Endothelial cell of hepatic sinusoid (primary cell): ENCODE measurements at regions not wholly inside any gene's neighbourhood (a gene's known extent, or its start where the extent isn't known, plus 50 kb on each side); places are given as distances from the start of the nearest gene placed in this dataset.
"Not testable (repeated sequence)": the region's sequence is repeated elsewhere in the genome, so short reads cannot be mapped to it uniquely, and the experiment has no call there.

Source experiments
- in situ Hi-C: cut with HindIII; loops from 2 replicates; pipeline ENCODE4 v1.10.0; 2017; ENCODE audit warnings: low sequenced_read_pairs

- in situ Hi-C loops = no loop called here
Measured at GRCh38 chr4:71081192-71081591, 87.7 kb downstream of the DCK start.

GRCh38 chr4:71093745-71094144 lies 100.3 kb downstream of the DCK start:
- in situ Hi-C loops = no loop called here

DNA sequence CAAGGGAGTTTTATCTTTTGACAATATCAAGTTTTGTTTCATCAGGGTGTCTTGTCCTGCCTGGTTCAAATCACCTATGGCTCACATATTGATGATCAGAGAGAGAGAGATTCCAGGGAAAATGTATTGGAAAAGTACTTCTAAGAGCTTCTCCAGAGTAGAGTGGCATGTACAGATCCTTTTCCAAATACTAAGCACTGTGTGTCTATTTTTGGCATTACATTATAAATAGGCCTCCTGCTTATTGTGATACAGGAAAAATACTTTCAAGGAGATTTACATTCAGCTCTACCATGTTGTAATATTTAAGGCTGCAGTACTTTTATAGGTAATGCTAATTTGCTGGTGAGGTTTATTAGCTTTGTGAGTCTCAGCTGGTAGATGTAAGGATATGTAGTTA lies 100.8 kb downstream of the DCK start:
- in situ Hi-C loops = no loop called here

DNA sequence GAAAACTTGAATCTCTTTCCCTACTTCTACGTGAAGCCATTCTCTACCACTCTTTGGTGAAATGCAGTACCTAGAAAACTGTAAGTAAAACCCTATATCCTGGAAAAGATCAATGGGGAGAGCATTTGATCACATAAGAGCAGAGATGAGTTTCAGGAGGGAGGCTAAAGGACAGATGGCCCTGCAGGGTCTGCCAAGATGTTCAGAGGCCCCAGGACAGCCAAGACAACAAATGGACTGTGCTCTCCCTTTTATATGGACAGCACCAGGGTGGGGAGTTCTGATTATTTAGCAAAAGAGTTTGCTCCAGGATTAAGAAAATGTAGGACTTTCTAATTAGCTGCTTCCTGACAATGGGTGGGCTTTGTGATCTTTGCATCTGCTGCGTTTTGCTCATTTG lies 101.7 kb downstream of the DCK start:
- in situ Hi-C loops = no loop called here

DNA sequence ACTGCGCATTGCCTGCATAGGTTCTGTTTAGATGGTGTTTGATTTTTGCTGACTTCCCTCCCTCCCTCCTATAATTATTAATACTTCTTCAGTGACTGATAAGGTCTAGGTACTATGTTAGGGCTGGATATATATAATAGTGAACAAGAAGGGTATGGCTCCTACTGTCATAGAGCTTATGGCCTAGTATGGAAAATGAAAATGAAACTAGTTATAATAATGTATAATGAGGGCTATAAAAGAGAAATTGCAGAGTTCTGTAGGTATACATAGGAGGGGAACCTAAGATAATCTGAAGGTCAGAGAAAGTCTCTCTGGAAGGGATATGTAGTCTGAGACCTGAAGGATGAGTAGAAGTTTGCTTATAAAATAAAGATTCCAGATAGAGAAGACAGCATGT lies 102.1 kb downstream of the DCK start:
- in situ Hi-C loops = no loop called here

DNA sequence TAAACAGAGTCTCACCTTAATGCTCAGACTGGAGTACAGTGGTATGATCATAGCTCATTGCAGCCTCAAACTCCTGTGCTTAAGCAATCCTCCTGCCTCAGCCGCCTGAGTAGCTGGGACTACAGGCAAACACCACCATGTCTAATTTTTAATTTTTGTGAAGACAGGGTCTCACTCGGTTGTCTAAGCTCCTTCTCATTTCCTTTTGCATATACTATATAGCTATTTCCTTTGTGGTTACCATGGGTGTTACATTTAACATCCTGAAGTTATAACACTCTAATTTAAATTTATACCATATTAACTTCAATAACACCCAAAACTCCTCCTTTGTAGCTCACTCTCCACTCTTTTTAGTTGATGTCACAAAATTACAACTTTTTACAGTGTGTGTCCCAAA lies 114.3 kb downstream of the DCK start:
- in situ Hi-C loops = no loop called here

- in situ Hi-C loops = no loop called here
Measured at GRCh38 chr4:71110499-71110898, 117.0 kb downstream of the DCK start.

GRCh38 chr4:71111133-71111532 lies 117.7 kb downstream of the DCK start:
- in situ Hi-C loops = not testable (repeated sequence)

DNA sequence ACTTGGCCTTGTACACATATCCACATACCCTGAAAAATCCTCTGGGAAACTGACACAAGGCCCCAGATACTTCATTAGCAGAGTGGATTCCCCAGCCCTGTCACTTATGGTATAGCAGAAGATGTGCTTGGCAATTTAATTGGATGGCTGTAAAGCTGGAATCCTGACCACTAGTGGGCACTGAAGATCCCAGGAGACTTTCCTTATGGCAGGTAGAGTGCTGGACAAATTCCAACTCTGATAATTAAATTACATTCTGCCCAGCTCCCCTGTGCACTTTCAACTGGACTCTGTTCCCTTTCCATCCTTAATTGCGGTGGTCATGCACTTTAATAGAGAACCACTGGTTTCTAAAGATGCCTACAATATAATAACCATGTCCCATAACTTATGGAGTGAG lies 119.8 kb downstream of the DCK start:
- in situ Hi-C loops = no loop called here

DNA sequence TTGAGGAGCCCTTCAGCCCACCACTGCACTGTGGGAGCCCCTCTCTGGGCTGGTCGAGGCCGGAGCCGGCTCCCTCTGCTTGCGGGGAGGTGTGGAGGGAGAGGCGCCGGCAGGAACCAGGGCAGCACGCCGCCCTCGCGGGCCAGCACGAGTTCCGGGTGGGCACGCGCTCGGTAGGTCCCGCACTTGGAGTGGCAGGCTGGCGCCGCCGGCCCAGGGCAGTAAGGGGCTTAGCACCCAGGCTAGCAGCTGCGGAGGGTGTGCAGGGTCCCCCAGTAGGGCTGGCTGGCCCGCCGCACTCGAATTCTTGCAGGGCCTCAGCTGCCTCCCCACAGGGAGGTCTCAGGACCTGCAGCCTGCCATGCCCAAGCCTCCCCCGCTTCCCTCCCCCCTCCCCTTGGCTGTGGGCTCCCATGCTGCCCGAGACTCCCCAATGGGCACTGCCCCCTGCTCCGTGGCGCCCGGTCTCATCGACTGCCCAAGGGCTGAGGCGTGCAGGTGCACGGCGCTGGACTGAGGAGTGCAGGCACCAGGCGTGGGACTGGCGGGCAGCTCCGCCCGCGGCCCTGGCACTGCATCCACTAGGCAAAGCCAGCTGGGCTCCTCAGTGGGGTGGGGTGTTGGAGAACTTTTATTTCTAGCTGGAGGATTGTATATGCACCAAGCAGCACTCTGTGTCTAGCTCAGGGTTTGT lies 127.5 kb downstream of the DCK start:
- in situ Hi-C loops = no loop called here

DNA sequence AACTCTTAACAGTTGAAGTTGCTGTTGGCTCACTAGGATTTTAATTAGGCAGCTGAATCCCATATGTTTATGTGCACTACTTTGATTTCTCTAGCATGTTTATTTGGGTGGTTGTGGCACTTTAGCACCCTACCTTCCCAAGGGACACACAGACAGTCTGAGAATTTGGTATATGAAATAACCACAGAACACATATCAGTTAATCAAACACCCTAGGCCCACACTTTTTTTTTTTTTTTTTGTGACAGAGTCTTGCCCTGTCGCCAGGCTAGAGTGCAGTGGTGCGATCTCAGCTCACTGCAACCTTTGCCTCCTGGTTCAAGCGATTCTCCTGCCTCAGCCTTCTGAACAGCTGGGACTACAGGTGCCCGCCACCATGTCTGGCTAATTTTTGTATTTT lies 130.5 kb downstream of the DCK start:
- in situ Hi-C loops = no loop called here

DNA sequence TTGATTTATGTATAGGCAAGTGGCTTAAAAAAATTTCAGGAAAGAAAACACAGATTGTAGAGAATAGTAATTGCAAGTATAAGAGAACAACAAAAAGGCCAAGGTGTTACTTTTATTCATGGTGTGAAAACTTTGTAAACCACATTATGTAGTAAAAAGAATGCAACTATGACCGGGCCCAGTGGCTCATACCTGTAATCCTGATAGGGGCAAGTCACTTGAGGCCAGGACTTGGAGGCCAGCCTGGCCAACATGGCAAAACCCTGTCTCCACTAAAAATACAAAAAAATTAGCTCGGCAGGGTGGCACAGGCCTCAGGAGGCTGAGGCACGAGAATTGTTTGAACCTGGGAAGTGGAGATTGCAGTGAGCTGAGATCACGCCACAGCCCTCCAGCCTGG lies 131.7 kb downstream of the DCK start:
- in situ Hi-C loops = no loop called here

DNA sequence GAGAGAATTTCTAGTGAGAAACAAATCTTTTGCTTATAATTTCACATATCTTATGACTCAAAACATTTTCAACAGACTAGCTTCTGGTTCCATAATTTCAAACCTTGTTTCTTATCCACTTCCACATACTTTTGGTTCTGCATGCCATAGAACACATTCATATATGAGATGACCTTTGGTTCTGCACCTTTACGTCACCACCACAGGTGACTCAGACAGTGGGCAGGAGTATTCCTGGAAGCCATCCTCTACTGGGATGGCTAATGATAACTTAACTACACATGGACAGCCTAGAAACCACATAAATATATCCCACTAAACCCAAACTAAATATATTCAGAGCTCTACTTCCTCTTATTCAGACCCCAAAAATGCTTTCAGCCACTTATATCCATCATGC lies 133.3 kb downstream of the DCK start:
- in situ Hi-C loops = no loop called here

DNA sequence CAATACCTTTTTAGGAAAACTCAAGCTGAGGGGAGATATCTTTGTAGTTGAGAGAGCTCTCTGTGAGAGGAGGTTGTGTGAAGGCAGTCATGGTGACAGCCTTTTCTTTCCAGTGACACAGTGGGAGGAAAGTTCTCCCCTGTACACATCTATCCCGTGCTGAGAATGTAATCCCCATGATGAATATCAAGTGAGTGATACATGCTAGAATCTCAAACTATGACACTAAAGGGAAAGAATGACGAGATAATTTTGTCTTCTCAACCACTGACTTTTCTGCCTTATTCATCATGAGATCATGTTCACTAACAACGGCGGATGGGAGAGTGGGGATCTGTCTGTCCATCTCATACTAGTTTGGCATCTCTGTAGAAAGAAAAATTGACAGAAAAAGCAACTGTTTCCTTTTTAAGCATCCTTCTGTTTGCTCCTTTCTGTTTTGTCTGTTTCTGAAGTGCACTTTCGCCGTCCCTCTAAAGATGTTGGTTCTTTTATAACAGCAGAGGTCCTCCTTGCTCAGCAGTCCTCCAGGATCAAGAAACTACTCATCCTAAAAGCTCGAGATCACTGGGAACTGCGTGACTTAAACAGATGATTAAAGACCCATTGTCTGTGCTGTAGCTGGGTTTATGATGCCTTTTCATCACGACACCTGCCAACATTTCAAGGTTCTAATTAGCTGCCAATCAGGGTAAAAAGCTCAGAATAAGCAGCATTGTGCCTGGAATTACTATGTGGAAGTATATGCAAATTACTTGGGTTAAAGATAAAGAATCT lies 137.6 kb downstream of the DCK start:
- in situ Hi-C loops = loop anchor here (5.0 kb wide), 1 partner anchor 51 kb away; no protein-coding TSS in a partner anchor

DNA sequence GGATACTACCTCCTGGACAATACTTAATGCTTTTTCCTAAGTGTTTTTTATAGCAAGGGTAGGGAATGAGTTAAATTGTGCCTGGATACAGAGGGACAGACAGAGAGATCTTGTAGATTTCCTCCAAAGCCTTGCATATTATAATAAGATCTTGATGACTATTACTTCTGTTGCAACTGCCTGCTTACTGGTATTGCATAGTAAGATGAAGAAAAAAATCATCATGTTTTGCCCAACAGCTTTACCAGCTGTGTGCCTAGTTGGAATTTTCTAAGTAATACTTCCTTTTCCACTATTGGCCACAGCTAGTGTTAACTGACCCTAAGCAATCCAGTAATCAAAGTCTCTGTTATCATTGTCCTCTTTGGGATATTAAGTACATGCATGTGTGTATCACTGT lies 139.0 kb downstream of the DCK start:
- in situ Hi-C loops = loop anchor here (5.0 kb wide), 1 partner anchor 50 kb away; no protein-coding TSS in a partner anchor

DNA sequence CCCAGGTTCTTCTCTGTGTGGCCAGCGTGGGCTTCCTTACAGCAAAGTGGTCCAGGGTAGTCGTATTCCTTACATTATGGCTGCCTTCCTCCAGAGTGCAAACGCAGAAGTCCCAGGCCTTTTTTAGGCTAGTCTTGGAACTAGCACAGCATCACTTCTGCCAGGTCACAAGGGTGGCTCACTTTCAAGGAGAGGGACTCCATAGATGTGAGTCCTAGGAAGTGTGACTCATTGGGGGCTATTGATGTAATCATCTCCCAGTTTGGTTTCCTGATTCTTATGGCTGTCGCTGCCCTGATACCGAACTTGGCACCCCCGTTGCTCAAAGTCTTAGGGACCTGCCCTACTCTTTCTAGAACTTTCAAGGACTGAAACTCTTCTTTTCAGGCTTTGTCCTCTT lies 140.0 kb downstream of the DCK start:
- in situ Hi-C loops = loop anchor here (5.0 kb wide), 1 partner anchor 49 kb away; no protein-coding TSS in a partner anchor

GRCh38 chr4:71136071-71136470 lies 142.6 kb downstream of the DCK start:
- in situ Hi-C loops = no loop called here

GRCh38 chr4:71138007-71138615 lies 144.7 kb downstream of the DCK start:
- in situ Hi-C loops = no loop called here

- in situ Hi-C loops = no loop called here
Measured at GRCh38 chr4:71140563-71140962, 147.1 kb downstream of the DCK start.

DNA sequence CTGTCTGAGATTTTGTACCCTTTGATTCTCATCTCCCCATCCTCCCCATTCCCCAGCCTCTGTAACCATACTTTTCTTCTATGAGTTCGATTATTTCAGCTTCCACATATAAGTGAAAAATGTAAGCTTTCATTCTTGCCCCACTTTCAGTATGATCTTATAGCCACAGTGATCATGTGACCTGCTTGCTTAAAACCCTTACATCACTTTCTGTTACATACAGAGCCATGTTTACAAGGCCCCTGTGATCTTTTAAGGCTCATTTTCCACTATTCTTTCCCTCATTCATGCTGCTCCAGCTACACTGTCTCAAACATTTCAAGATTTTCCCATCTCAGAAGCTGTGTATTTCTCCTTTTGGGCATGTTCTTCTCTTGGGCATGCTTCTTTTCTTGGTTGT lies 147.7 kb downstream of the DCK start:
- in situ Hi-C loops = no loop called here

GRCh38 chr4:71147261-71147660 lies 153.8 kb downstream of the DCK start:
- in situ Hi-C loops = no loop called here

DNA sequence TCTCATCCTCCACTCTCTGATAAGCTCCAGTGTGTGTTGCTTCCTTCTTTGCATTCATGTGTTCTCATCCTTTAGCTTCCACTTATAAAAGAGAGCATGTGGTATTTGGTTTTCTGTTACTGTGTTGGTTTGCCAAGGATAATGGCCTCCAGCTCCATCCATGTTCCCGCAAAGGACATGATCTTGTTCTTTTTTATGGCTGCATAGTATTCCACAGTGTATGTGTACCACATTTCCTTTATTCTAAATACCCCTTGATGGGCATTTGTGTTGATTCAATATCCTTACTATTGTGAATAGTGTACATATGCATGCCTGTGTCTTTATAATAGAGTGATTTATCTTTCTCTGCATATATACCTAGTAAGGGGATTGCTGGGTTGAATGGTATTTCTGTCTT lies 155.1 kb downstream of the DCK start:
- in situ Hi-C loops = no loop called here
